NCI-H526 (cell line): ENCODE measurements at regions not wholly inside any gene's neighbourhood (a gene's known extent, or its start where the extent isn't known, plus 50 kb on each side); places are given as distances from the start of the nearest gene placed in this dataset.

ENCODE experiments used
- DNase-seq, 2 experiments: peaks; one replicate each; lab custom pipeline; 2025; lab: John Stamatoyannopoulos, UW

- DNase-seq: no peak
Observed at GRCh38 chr20:21033817-21034216, 72.3 kb downstream of the LINC00237 start.

- peak in 1 of 2 experiments; percentile 30 for DNase-seq
Observed at GRCh38 chr20:21031666-21032065, 74.5 kb downstream of the LINC00237 start.

- no peak for DNase-seq
Observed at GRCh38 chr20:21029341-21029740, 76.8 kb downstream of the LINC00237 start.

GRCh38 chr20:21028921-21029320 is 77.2 kb downstream of the LINC00237 start:
- DNase-seq: no peak

GRCh38 chr20:21028436-21028835 is 77.7 kb downstream of the LINC00237 start:
- DNase-seq: no peak

- DNase-seq: peak; percentile 4 to 55
Observed at GRCh38 chr20:21027569-21027968, 78.6 kb downstream of the LINC00237 start.

GRCh38 chr20:21026951-21027350 is 79.2 kb downstream of the LINC00237 start:
- DNase-seq: no peak

GRCh38 chr20:21024420-21024819 is 81.7 kb downstream of the LINC00237 start:
- DNase-seq: no peak

- DNase-seq: no peak
Observed at GRCh38 chr20:21022925-21023324, 83.2 kb downstream of the LINC00237 start.

- DNase-seq: peak in 1 of 2 experiments; percentile 48
Observed at GRCh38 chr20:21021472-21021790, 84.7 kb downstream of the LINC00237 start.

GRCh38 chr20:21020659-21021471 is 85.3 kb downstream of the LINC00237 start:
- peak; percentile 56 to 67 for DNase-seq

- DNase-seq: no peak
Observed at GRCh38 chr20:21019814-21020658, 86.1 kb downstream of the LINC00237 start.

- DNase-seq: no peak
Observed at GRCh38 chr20:21019468-21019813, 86.7 kb downstream of the LINC00237 start.

GRCh38 chr20:21018576-21018975 is 87.6 kb downstream of the LINC00237 start:
- no peak for DNase-seq

GRCh38 chr20:21017528-21018085 is 88.6 kb downstream of the LINC00237 start:
- DNase-seq: no peak

GRCh38 chr20:21016751-21017150 is 89.4 kb downstream of the LINC00237 start:
- no peak for DNase-seq

GRCh38 chr20:21014528-21014927 is 91.6 kb downstream of the LINC00237 start:
- DNase-seq: peak in 1 of 2 experiments; percentile 12

GRCh38 chr20:21008951-21009350 is 97.2 kb downstream of the LINC00237 start:
- DNase-seq: no peak

- DNase-seq: no peak
Observed at GRCh38 chr20:21006611-21007010, 99.5 kb downstream of the LINC00237 start.

- no peak for DNase-seq
Observed at GRCh38 chr20:21004386-21005076, 101.6 kb downstream of the LINC00237 start.

GRCh38 chr20:21003902-21004301 is 102.3 kb downstream of the LINC00237 start:
- no peak for DNase-seq

GRCh38 chr20:21002486-21002885 is 103.7 kb downstream of the LINC00237 start:
- DNase-seq: no peak
